Spleen (tissue), 11 donors: ENCODE measurements at regions not wholly inside any gene's neighbourhood (a gene's known extent, or its start where the extent isn't known, plus 50 kb on each side); places are given as distances from the start of the nearest gene placed in this dataset.

ENCODE experiments used
- DNase-seq: peaks from one replicate; pipeline ENCODE4 v3.0.0-alpha.2; 2020
- H3K27ac ChIP-seq, 8 donors: fragments of 200-600 bp; sonication (generic) in 7 of 8; 1 replicate in 4 of 8; 2 replicates in 4 of 8; pipeline versions ENCODE4 v1.5.0 to v1.8.0; 2016 to 2021; ENCODE audit warnings: inconsistent platforms in 4 of 8, mild to moderate bottlenecking in 4 of 8, moderate library complexity in 1 of 8
- H3K27me3 ChIP-seq, 7 donors: fragments of 200-600 bp; sonication (generic) in 6 of 7; replicated peaks in 1 of 7; 1 replicate in 4 of 7; 2 replicates in 3 of 7; pipeline versions ENCODE4 v1.5.0 to v1.8.0; 2016 to 2021; ENCODE audit warnings: inconsistent platforms in 3 of 7, mild to moderate bottlenecking in 1 of 7
- H3K36me3 ChIP-seq, 6 donors: fragments of 200-600 bp; sonication (generic) in 5 of 6; 1 replicate in 4 of 6; 2 replicates in 2 of 6; pipeline versions ENCODE4 v1.5.0 to v1.8.0; 2016 to 2021; ENCODE audit warnings: inconsistent platforms in 2 of 6
- H3K4me1 ChIP-seq, 6 donors: fragments of 200-600 bp; sonication (generic) in 5 of 6; 1 replicate in 3 of 6; 2 replicates in 3 of 6; pipeline versions ENCODE4 v1.5.0 to v1.8.0; 2016 to 2021; ENCODE audit warnings: inconsistent platforms in 3 of 6
- H3K4me3 ChIP-seq, 8 donors: fragments of 200-600 bp; sonication (generic) in 7 of 8; 1 replicate in 4 of 8; 2 replicates in 4 of 8; pipeline versions ENCODE4 v1.5.0 to v1.8.0; 2016 to 2021; ENCODE audit warnings: inconsistent platforms in 4 of 8, mild to moderate bottlenecking in 4 of 8, moderate library complexity in 2 of 8
- H3K9me3 ChIP-seq, 8 donors: fragments of 200-600 bp; sonication (generic) in 7 of 8; 1 replicate in 4 of 8; 2 replicates in 4 of 8; pipeline versions ENCODE4 v1.5.0 to v1.8.0; 2016 to 2021; ENCODE audit warnings: inconsistent platforms in 4 of 8
- CTCF ChIP-seq, 11 experiments: fragments of 200-600 bp in 7 of 11; fragments of 450-650 bp in 4 of 11; sonication (generic) in 4 of 11; IDR thresholded peaks in 8 of 11; conservative IDR thresholded peaks in 3 of 11; 1 replicate in 7 of 11; 2 replicates in 4 of 11; pipeline versions ENCODE4 v1.4.0 to v1.8.0; 2016 to 2021; ENCODE audit warnings: antibody characterized with exemption in 11 of 11, inconsistent platforms in 4 of 11, mild to moderate bottlenecking in 1 of 11
- POLR2A ChIP-seq, 3 donors: fragments of 450-650 bp; IDR thresholded peaks; one replicate each; pipeline ENCODE4 v1.5.1; 2017; ENCODE audit warnings: antibody characterized with exemption in 3 of 3, mild to moderate bottlenecking in 1 of 3
- POLR2AphosphoS5 ChIP-seq, 3 donors: sonication (generic); formaldehyde crosslinking; IDR thresholded peaks; one replicate each; pipeline ENCODE4 v1.5.1; 2017; ENCODE audit warnings: antibody characterized with exemption in 3 of 3
- WGBS, 5 donors: extraction: QIAGEN DNeasy Blood & Tissue Kit in 3 of 5; methylation state at CpG; one replicate each; pipeline versions ENCODE4 v1.1.5 to v1.1.7; 2013 to 2018; 5-methylcytosine and 5-hydroxymethylcytosine counted together
- intact Hi-C: fragments of 100-400 bp; cut with DNase I; formaldehyde crosslinking; loops from one replicate; pipeline ENCODE4 v1.15.0; 2023; ENCODE audit warnings: low total_unique reads
- donor health status: healthy with polysubstance abuse.
- donor health status: DM: no; HTN: no; CAD: no; lungs with moderate emphysema.
- donor health status: DM: no; HTN: no; CAD: no.
- donor health status: Bipolar disorder and iron deficiency.
- donor health status: healthy.
- donor health status: DM: no; HTN: no; CAD: no.
- donor health status: DM: yes; HTN: yes; CAD: no.

GRCh38 chr2:222776792-222777191 is 84.0 kb upstream of the ACSL3 start:
- Histone ChIP-seq H3K9me3 (no peaks in the 10 kb centered on the region), H3K36me3 (no peaks in the 10 kb centered on the region), H3K27me3 (no peaks in the 10 kb centered on the region), H3K27ac (no peak overlapping the region), H3K4me3 (no peak overlapping the region), H3K4me1 (no peaks in the 10 kb centered on the region)
- intact Hi-C loops: no loop called here
- TF ChIP-seq POLR2A (IDR thresholded peaks at IDR 0.05): no peak
- no peak for TF ChIP-seq CTCF (IDR thresholded peaks at IDR 0.05 in 8 of 11, conservative IDR thresholded peaks at IDR 0.05 in 3 of 11)
- no peak for TF ChIP-seq POLR2AphosphoS5 (IDR thresholded peaks at IDR 0.05)
- 71 to 79% (median 76%) methylated on average over 3 of the region's 3 CpGs for WGBS, 5 donors
- DNase-seq: no peak

GRCh38 chr2:222778400-222778799 is 82.4 kb upstream of the ACSL3 start:
- H3K36me3 ChIP-seq: no peaks in the 10 kb centered on the region
- no peaks in the 10 kb centered on the region for H3K9me3 ChIP-seq
- H3K27ac ChIP-seq: no peak overlapping the region
- WGBS, 5 donors: 77 to 92% (median 86%) methylated on average over 3 of the region's 3 CpGs
- no peaks in the 10 kb centered on the region for H3K4me1 ChIP-seq
- no peaks in the 10 kb centered on the region for H3K27me3 ChIP-seq
- intact Hi-C loops: no loop called here
- TF ChIP-seq POLR2A (IDR thresholded peaks at IDR 0.05): no peak
- DNase-seq: no peak
- no peak overlapping the region for H3K4me3 ChIP-seq

GRCh38 chr2:222779145-222779832 is 81.5 kb upstream of the ACSL3 start:
- intact Hi-C loops: no loop called here
- TF ChIP-seq POLR2AphosphoS5 (IDR thresholded peaks at IDR 0.05): no peak
- no peak for TF ChIP-seq CTCF (IDR thresholded peaks at IDR 0.05 in 8 of 11, conservative IDR thresholded peaks at IDR 0.05 in 3 of 11)
- no peak for TF ChIP-seq POLR2A (IDR thresholded peaks at IDR 0.05)
- 70 to 85% (median 79%) methylated on average over 5 of the region's 5 CpGs for WGBS, 5 donors
- Histone ChIP-seq H3K9me3 (no peaks in the 10 kb centered on the region), H3K36me3 (no peaks in the 10 kb centered on the region), H3K4me3 (no peak overlapping the region), H3K4me1 (no peaks in the 10 kb centered on the region), H3K27ac (no peak overlapping the region), H3K27me3 (no peaks in the 10 kb centered on the region)
- DNase-seq: no peak

- 73 to 88% (median 77%) methylated on average over 4 of the region's 4 CpGs for WGBS, 5 donors
- no peak for TF ChIP-seq POLR2AphosphoS5 (IDR thresholded peaks at IDR 0.05)
- TF ChIP-seq POLR2A (IDR thresholded peaks at IDR 0.05): no peak
- TF ChIP-seq CTCF (IDR thresholded peaks at IDR 0.05 in 8 of 11, conservative IDR thresholded peaks at IDR 0.05 in 3 of 11): no peak
Measured at GRCh38 chr2:222780051-222780450, 80.8 kb upstream of the ACSL3 start.

More at GRCh38 chr2:222780051-222780450, 80.8 kb upstream of the ACSL3 start:
- H3K27ac ChIP-seq: no peak overlapping the region
- intact Hi-C loops: no loop called here
- H3K4me3 ChIP-seq: no peak overlapping the region
- H3K36me3 ChIP-seq: no peaks in the 10 kb centered on the region
- no peaks in the 10 kb centered on the region for H3K9me3 ChIP-seq
- no peaks in the 10 kb centered on the region for H3K27me3 ChIP-seq
- no peaks in the 10 kb centered on the region for H3K4me1 ChIP-seq
- no peak for DNase-seq
